ENCODE measurements at regions not wholly inside any gene's neighbourhood (a gene's known extent, or its start where the extent isn't known, plus 50 kb on each side); places are given as distances from the start of the nearest gene placed in this dataset.

DNA sequence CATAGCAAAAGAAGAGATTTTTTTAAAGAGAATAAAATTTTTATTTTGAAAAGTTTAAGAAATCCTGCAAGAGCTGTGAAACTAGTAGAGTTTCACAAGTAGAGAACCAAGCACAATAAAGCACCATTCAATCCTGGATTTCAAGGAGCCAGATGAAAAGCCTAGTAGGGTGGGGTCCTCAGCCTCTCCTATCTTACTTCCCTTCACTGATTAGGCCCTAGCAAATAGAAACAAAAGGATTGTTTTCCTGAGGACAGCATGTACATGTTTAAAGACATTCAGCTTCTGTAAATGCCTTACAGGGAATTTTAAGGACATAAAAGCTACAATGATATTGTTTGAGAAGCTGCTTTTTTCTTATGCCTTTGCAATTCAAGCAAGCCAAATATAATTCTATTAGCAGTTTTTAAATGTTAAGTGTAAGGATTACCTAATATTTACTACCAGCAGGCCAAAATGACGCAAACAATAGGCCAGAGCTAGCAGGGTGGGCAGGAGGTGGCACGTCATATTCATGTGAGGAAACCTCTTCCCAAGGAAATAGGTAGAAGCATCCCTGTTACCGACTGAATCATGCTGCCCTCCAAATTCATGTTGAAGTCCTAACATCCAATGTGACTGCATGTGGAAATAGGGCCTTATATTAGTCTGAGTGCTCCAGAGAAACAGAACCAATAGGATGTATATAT lies 337.6 kb downstream of the MLLT3 start:
- Histone ChIP-seq H3K36me3 (no peaks in the 10 kb centered on the region), H3K27ac (no peak overlapping the region), H3K4me1 (no peaks in the 10 kb centered on the region)

DNA sequence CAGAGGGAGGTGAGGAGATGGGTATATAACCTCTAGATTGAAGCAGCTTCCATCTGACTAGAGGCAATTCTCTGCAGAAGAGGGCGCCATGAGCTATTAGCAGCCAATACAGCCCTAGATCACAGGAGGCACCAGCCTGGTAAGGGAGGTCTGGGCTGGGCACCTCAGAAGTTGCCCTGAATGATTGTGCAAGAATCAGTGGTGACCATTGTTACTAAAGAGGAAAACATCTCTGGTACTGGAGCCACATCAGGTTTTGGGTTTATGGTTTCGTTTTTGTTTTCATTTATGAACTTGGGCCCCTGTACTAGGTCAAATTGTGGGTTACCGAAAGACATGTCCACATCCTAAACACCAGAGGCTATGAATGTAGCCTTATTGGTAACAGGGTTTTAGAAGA lies 342.0 kb downstream of the MLLT3 start:
- H3K27me3 ChIP-seq, result no peaks in the 10 kb centered on the region
- no peaks in the 10 kb centered on the region for H3K4me1 ChIP-seq
- intact Hi-C loops (cut with DNase I; ENCODE audit: low total_unique reads), result no loop called here
- H3K9me3 ChIP-seq, result no peaks in the 10 kb centered on the region
- TF ChIP-seq, protein P1, sequence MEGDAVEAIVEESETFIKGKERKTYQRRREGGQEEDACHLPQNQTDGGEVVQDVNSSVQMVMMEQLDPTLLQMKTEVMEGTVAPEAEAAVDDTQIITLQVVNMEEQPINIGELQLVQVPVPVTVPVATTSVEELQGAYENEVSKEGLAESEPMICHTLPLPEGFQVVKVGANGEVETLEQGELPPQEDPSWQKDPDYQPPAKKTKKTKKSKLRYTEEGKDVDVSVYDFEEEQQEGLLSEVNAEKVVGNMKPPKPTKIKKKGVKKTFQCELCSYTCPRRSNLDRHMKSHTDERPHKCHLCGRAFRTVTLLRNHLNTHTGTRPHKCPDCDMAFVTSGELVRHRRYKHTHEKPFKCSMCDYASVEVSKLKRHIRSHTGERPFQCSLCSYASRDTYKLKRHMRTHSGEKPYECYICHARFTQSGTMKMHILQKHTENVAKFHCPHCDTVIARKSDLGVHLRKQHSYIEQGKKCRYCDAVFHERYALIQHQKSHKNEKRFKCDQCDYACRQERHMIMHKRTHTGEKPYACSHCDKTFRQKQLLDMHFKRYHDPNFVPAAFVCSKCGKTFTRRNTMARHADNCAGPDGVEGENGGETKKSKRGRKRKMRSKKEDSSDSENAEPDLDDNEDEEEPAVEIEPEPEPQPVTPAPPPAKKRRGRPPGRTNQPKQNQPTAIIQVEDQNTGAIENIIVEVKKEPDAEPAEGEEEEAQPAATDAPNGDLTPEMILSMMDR (IDR thresholded peaks at IDR 0.05), result no peak
- no peak overlapping the region for H3K4me3 ChIP-seq
- DNase-seq, result no peak
- no peaks in the 10 kb centered on the region for H3K36me3 ChIP-seq
- no peak overlapping the region for H3K27ac ChIP-seq

More for the DNA sequence above, 337.6 kb downstream of the MLLT3 start:
- Histone ChIP-seq H3K9me3 (no peaks in the 10 kb centered on the region), H3K4me3 (no peak overlapping the region), H3K27me3 (no peaks in the 10 kb centered on the region)
- DNase-seq, result no peak
- TF ChIP-seq, protein P1 (IDR thresholded peaks at IDR 0.05), result no peak
- intact Hi-C loops (cut with DNase I; ENCODE audit: low total_unique reads), result no loop called here

DNA sequence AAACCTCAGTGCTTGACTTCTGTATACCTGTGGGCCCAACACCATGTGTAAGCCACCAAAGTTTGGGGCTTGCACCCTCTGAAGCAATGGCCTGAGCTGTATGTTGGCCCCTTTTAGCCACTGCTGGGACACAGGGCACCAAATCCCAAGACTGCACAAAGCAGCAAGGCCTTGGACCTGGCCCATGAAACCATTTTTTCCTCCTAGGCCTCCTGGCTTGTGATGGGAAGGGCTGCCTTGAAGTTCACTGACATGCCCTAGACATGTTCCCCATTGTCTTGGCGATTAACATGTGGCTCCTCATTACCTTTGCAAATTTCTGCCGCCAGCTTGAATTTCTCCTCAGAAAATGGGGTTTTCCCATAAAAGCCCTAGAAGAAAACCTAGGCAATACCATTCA lies 345.5 kb downstream of the MLLT3 start:
- Histone ChIP-seq H3K27ac (no peak overlapping the region), H3K4me1 (no peaks in the 10 kb centered on the region), H3K9me3 (no peaks in the 10 kb centered on the region), H3K36me3 (no peaks in the 10 kb centered on the region), H3K4me3 (no peak overlapping the region), H3K27me3 (no peaks in the 10 kb centered on the region)
- DNase-seq, result no peak
- intact Hi-C loops (cut with DNase I; ENCODE audit: low total_unique reads), result no loop called here
- TF ChIP-seq, protein P1 (IDR thresholded peaks at IDR 0.05), result no peak

GRCh38 chr9:20271723-20272122 lies 350.6 kb downstream of the MLLT3 start:
- TF ChIP-seq, protein P1 (IDR thresholded peaks at IDR 0.05), result no peak
- H3K9me3 ChIP-seq, result no peaks in the 10 kb centered on the region
- no peaks in the 10 kb centered on the region for H3K4me1 ChIP-seq
- H3K27me3 ChIP-seq, result no peaks in the 10 kb centered on the region
- H3K4me3 ChIP-seq, result no peak overlapping the region
- H3K27ac ChIP-seq, result no peak overlapping the region
- intact Hi-C loops (cut with DNase I; ENCODE audit: low total_unique reads), result no loop called here
- H3K36me3 ChIP-seq, result no peaks in the 10 kb centered on the region
- no peak for DNase-seq

DNA sequence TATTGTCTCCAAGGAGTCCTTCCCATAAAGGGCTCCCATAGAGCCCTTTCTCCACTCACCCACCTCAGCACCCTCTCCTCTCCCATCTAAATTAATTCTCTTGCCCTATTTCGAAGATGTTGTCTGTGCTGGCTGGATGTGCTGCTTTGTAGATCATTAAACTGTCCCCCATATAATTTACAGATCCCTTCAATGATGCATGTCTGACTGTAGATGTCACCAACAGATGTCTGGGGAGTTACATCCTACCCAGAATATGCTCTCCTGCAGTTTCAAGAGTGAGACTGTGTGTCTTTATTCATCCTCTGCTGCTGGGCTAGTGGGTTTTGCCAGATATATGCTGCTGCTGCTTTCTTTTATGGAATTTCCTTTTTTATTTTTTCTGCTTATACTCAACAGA lies 351.2 kb downstream of the MLLT3 start:
- no peak overlapping the region for H3K27ac ChIP-seq
- no peaks in the 10 kb centered on the region for H3K27me3 ChIP-seq
- H3K4me1 ChIP-seq, result no peaks in the 10 kb centered on the region
- TF ChIP-seq, protein P1 (IDR thresholded peaks at IDR 0.05), result no peak
- H3K36me3 ChIP-seq, result no peaks in the 10 kb centered on the region
- intact Hi-C loops (cut with DNase I; ENCODE audit: low total_unique reads), result no loop called here
- DNase-seq, result no peak
- no peak overlapping the region for H3K4me3 ChIP-seq
- no peaks in the 10 kb centered on the region for H3K9me3 ChIP-seq

DNA sequence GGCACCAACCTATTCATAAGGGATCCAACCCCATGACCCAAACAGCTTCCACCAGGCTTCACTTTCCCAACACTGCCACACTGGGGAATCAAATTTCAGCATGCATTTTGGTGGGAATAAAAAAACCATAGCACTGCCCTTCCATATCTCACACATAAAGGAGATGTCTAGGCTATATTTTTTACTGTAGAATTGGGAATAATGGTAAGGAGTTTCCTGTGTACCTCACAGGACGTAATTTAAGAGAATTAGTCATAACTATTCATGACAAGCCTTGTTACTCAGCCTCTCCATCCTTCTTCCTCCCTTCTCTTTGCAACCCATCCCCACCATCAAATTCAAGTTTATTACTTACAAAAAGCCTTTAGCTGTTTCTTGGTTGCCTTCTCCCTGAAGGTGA lies 352.1 kb downstream of the MLLT3 start:
- intact Hi-C loops (cut with DNase I; ENCODE audit: low total_unique reads), result no loop called here

More for the DNA sequence above, 352.1 kb downstream of the MLLT3 start:
- TF ChIP-seq, protein P1 (IDR thresholded peaks at IDR 0.05), result no peak
- Histone ChIP-seq H3K36me3 (no peaks in the 10 kb centered on the region), H3K27ac (no peak overlapping the region), H3K4me1 (no peaks in the 10 kb centered on the region), H3K27me3 (no peaks in the 10 kb centered on the region), H3K4me3 (no peak overlapping the region), H3K9me3 (no peaks in the 10 kb centered on the region)
- DNase-seq, result no peak

Measured in tibial artery (tissue), 4 donors.